ENCODE measurements at regions not wholly inside any gene's neighbourhood (a gene's known extent, or its start where the extent isn't known, plus 50 kb on each side); places are given as distances from the start of the nearest gene placed in this dataset.
A peak's percentile ranks its signal among the peaks of the same experiment; 100 is the strongest.

- in situ Hi-C loops (cut with HindIII; ENCODE audit: low sequenced_read_pairs): no loop called here
- DNase-seq (ENCODE audit: low read depth, low spot score): peak; percentile 89
- TF ChIP-seq CTCF (IDR thresholded peaks at IDR 0.05; ENCODE audit: low read depth, low read length): no peak
- H3K4me3 ChIP-seq (ENCODE audit: low read depth, low read length): no peak overlapping the region
Observed at GRCh38 chr5:130541617-130542221, 623.3 kb downstream of the HINT1 start.

- no peak for DNase-seq (ENCODE audit: low read depth, low spot score)
- no peak overlapping the region for H3K4me3 ChIP-seq (ENCODE audit: low read depth, low read length)
- no peak for TF ChIP-seq CTCF (IDR thresholded peaks at IDR 0.05; ENCODE audit: low read depth, low read length)
- in situ Hi-C loops (cut with HindIII; ENCODE audit: low sequenced_read_pairs): no loop called here
Observed at GRCh38 chr5:130536691-130537090, 628.4 kb downstream of the HINT1 start.

GRCh38 chr5:130532786-130533185 lies 628.5 kb downstream of the CHSY3 start:
- peak; percentile 27 for DNase-seq (ENCODE audit: low read depth, low spot score)
- in situ Hi-C loops (cut with HindIII; ENCODE audit: low sequenced_read_pairs): no loop called here
- no peak for TF ChIP-seq CTCF (IDR thresholded peaks at IDR 0.05; ENCODE audit: low read depth, low read length)
- H3K4me3 ChIP-seq (ENCODE audit: low read depth, low read length): no peak overlapping the region

GRCh38 chr5:130529511-130530485 lies 625.5 kb downstream of the CHSY3 start:
- DNase-seq (ENCODE audit: low read depth, low spot score): no peak
- in situ Hi-C loops (cut with HindIII; ENCODE audit: low sequenced_read_pairs): no loop called here
- no peak for TF ChIP-seq CTCF (IDR thresholded peaks at IDR 0.05; ENCODE audit: low read depth, low read length)
- no peak overlapping the region for H3K4me3 ChIP-seq (ENCODE audit: low read depth, low read length)

- no peak for DNase-seq (ENCODE audit: low read depth, low spot score)
- no peak overlapping the region for H3K4me3 ChIP-seq (ENCODE audit: low read depth, low read length)
- in situ Hi-C loops (cut with HindIII; ENCODE audit: low sequenced_read_pairs): no loop called here
- no peak for TF ChIP-seq CTCF (IDR thresholded peaks at IDR 0.05; ENCODE audit: low read depth, low read length)
Observed at GRCh38 chr5:130529111-130529510, 624.8 kb downstream of the CHSY3 start.

- peak; percentile 75 for DNase-seq (ENCODE audit: low read depth, low spot score)
- TF ChIP-seq CTCF (IDR thresholded peaks at IDR 0.05; ENCODE audit: low read depth, low read length): no peak
- in situ Hi-C loops (cut with HindIII; ENCODE audit: low sequenced_read_pairs): no loop called here
- no peak overlapping the region for H3K4me3 ChIP-seq (ENCODE audit: low read depth, low read length)
Observed at GRCh38 chr5:130528474-130528873, 624.2 kb downstream of the CHSY3 start.
